GM19324 (cell line): ENCODE measurements at regions not wholly inside any gene's neighbourhood (a gene's known extent, or its start where the extent isn't known, plus 50 kb on each side); places are given as distances from the start of the nearest gene placed in this dataset.

ENCODE experiments used
- ATAC-seq: cut with Tn5 transposase; IDR thresholded peaks from one replicate; pipeline ENCODE4 v1.9.1; 2021; ENCODE audit warnings: mild to moderate bottlenecking, moderate library complexity; ENCODE audit not compliant: unreplicated experiment, low FRiP score

DNA sequence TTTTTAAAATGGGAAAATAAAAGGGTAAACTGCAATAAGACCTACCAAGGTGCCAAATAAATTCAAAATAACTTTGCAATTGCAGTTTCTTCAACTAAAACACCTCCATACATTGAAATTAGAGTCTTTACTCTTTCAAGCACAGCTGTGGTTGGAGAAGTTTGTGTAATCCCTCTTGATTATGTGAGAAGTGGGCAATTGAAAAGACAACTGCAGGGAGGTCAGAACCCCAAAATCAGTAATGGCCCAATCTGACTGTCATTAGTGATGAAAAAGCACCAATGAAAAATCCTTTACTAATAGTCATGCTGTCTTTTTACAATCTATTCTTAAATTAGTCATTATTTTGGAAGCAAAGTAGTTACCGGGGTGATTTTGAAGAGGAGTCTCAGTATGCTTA, 116.7 kb upstream of the RGMB start:
- ATAC-seq, result no peak

- no peak for ATAC-seq
Measured at GRCh38 chr5:98657559-98657958, 115.9 kb upstream of the RGMB start.

GRCh38 chr5:98663521-98663920, 109.9 kb upstream of the RGMB start:
- no peak for ATAC-seq

GRCh38 chr5:98664736-98665135, 108.7 kb upstream of the RGMB start:
- ATAC-seq, result no peak

DNA sequence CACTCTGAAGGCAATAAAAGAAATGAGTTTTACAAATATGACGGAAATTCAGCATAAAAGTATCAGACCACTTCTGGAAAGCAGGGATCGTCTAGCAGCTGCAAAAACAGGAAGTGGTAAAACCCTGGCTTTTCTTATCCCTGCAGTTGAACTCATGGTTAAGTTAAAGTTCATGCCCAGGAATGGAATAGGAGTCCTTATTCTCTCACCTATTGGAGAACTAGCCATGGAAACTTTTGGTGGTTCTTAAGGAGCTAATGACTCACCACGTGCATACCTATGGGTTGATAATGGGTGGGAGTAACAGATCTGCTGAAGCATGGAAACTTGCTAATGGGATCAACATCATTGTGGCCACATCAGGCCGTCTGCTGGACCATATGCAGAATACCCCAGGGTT, 93.5 kb upstream of the RGMB start:
- no peak for ATAC-seq

DNA sequence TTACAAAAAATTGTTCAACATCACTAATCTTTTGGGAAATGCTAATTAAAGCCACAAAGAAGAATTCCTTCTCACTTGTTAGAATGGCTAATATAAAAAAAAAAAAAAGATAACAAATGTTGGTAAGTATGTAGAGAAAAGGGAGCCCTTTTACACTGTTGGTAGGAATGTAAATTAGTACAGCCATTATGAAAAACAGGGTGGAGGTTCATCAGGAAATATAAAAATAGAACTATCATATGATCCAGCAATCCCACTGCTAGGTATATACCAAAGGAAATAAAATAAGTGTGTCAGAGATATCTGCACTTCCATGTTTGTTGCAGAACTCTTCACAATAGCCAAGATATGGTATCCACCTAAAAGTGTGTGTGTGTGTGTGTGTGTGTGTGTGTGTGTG, 83.5 kb upstream of the RGMB start:
- no peak for ATAC-seq

- no peak for ATAC-seq
Measured at GRCh38 chr5:98694902-98695301, 78.6 kb upstream of the RGMB start.

- no peak for ATAC-seq
Measured at GRCh38 chr5:98698359-98698758, 75.1 kb upstream of the RGMB start.

DNA sequence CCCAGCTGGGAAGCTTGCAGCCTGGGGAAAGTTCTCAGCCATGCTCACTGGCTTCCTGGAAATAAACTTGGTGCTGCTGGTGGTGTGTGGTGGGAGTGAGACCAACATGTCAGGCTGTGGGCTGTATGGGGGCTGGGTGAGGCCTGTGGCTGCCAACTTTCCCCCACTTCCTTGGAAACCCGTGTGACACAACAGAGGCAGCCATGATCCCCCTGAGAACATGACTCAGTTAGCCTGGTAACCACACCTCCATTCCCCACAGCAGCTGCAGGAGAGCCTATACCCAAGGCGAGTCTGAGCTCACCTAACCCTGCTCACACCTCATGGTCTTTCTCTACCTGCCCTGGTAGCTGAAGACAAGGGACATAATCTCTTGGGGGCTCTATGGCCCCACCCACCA, 72.7 kb upstream of the RGMB start:
- no peak for ATAC-seq

- ATAC-seq, result no peak
Measured at GRCh38 chr5:98705841-98706240, 67.6 kb upstream of the RGMB start.

DNA sequence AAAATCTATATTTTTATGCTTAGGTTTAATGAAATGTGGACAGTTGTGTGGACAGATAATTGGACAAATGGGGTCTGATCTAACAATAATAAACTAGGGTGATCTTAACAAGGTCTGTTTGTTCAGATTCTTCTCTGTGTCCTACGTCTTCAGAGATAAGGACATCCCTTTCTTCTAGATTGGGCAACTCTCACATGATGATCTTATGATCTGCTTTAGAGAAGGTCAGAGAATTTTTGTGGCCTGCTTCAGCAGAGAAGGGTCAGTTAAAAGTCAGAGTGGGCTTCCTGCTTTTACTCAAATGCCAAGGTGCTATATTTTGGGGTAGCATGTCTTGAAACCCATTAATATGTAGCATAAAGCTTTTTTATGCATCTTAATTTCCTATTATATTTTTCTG, 63.8 kb upstream of the RGMB start:
- no peak for ATAC-seq

DNA sequence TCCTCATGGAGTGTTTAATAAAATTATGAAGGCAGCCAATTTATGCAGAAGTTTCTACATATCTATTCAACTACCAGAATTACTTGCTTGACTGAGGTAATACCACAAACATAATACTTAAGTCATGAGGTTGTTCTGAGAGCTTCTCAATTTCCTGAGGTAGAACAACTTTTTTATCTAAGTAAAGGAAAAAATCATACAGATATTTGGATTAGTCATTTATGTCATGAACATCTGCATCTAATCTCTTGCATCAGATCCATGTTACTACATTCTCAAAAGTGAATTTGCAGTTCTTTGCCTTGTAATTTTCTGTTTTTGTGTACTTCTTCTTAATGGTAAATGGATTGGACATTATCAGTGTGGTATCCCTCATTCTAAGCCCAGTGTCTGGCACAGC, 60.4 kb upstream of the RGMB start:
- no peak for ATAC-seq

DNA sequence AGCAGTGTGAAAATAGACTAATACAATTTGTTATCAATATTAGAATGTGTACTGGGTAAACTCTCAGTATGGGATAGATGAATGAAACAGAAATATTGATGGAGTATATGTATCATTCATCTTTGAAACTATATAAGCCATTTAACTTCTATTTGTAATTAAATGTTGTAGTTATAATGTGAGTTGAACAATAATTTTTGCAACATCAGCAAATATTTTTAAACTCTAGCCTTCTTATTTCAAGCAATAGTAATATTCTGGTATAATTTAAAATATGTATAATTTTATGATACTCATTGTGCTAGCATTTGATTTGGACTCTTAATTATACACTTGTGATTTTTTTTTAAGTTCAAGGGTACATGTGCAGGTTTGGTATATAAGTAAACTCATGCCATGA, 59.6 kb upstream of the RGMB start:
- no peak for ATAC-seq

DNA sequence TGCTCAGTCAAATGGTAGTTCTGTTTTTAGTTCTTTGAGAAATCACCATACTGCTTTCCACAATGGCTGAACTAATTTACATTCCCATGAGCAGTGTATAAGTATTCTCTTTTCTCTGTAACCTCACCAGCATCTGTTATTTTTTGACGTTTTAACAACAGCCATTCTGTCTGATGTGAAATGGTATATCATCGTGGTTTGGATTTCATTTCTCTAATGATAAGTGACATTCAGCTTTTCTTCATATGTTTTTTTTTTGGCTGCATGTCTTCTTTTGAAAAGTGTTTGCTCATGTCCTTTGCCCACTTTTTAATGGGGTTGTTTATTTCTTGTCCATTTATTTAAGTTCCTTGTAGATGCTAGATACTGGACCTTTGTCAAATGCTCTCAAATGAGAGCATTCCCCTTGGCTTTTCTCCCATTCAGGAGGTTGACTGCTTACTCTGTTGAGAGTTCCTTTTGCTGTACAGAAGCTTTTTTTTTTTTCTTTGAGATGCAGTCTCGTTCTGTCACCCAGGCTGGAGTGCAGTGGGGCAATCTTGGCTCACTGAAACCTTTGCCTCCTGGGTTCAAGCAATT, 58.7 kb upstream of the RGMB start:
- no peak for ATAC-seq

GRCh38 chr5:98721231-98721928, 52.1 kb upstream of the RGMB start:
- ATAC-seq, result no peak

GRCh38 chr5:98722188-98722587, 51.3 kb upstream of the RGMB start:
- ATAC-seq, result no peak

DNA sequence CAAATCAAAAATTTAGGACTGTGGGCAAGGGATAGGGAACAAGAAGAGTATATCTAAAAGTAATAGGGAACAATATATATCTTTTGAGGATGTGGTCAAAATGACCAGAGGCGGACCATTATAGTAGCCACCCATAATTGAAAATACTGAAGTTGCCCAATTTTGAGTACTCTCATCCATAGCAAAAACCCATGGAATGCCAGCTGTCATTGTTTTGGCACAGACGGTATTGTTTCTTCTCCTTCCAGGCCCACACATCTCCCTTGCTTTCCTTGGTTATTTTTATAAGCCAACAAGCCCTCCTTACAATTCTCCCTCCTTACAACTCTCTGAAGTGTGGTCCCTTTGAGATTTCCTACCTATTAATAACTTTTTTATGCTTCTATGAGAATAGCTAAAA, 50.4 kb upstream of the RGMB start:
- ATAC-seq, result no peak
